ENCODE measurements at regions not wholly inside any gene's neighbourhood (a gene's known extent, or its start where the extent isn't known, plus 50 kb on each side); places are given as distances from the start of the nearest gene placed in this dataset.

DNA sequence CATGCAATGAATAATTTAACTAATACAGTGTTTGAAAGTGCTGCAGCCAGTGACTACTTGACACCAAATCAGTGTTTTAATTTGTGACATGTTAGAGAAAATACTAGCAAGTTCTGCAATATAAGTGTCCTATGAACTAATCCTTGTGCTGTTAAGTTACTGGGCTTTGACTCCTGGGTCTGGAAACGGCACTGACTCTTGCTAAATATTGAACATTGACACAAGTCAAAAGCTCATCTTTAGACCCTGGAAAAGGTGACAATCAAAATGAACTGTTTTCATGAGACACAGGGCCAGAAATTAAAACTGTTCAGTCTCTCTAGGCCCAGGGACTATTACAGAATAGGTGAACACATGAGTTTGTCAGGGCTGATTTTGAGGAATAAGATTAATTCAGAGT lies 268.1 kb downstream of the IPO8 start:
- no peak for TF ChIP-seq POU2F2 (IDR thresholded peaks at IDR 0.05; ENCODE audit: low read depth, low read length)
- no peak for TF ChIP-seq SPI1 (IDR thresholded peaks at IDR 0.05; ENCODE audit: low read depth, low read length)
- TF ChIP-seq POLR2A (IDR thresholded peaks at IDR 0.05; ENCODE audit: low read depth, low read length): no peak
- TF ChIP-seq TAF1 (IDR thresholded peaks at IDR 0.05; ENCODE audit: low read depth, low read length): no peak
- no peak for TF ChIP-seq PAX5 (IDR thresholded peaks at IDR 0.05; ENCODE audit: insufficient read depth, low read length, severe bottlenecking)
- no peak for TF ChIP-seq POLR2AphosphoS5 (IDR thresholded peaks at IDR 0.05; ENCODE audit: low read depth, low read length)
- FAIRE-seq (no peak), DNase-seq (ENCODE audit: insufficient read length, low spot score) (no peak)

DNA sequence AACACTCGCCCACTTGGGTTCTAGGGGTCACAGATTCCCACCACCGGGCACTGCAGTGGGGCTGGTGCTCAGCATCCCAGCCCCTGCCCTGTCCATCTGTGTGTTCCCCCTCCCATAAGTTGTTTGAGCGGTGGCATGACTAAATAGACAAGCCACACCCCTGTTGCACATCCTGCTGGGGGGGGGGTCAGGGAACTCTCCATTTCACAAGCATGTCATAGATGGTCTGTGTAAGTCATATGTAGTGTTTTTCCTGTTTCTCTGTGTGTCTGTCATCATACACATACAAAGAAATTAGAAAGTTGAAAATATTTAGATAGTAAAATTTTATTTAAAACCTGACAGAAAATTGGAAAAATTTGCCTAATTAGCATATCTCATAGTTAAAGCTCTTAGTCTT lies 270.2 kb downstream of the IPO8 start:
- TF ChIP-seq TAF1 (IDR thresholded peaks at IDR 0.05; ENCODE audit: low read depth, low read length) (no peak), PAX5 (IDR thresholded peaks at IDR 0.05; ENCODE audit: insufficient read depth, low read length, severe bottlenecking) (no peak), SPI1 (IDR thresholded peaks at IDR 0.05; ENCODE audit: low read depth, low read length) (no peak), POU2F2 (IDR thresholded peaks at IDR 0.05; ENCODE audit: low read depth, low read length) (no peak), POLR2AphosphoS5 (IDR thresholded peaks at IDR 0.05; ENCODE audit: low read depth, low read length) (no peak), POLR2A (IDR thresholded peaks at IDR 0.05; ENCODE audit: low read depth, low read length) (no peak)
- DNase-seq (ENCODE audit: insufficient read length, low spot score) (no peak), FAIRE-seq (no peak)

GRCh38 chr12:30423330-30423729 lies 272.3 kb downstream of the IPO8 start:
- FAIRE-seq (no peak), DNase-seq (ENCODE audit: insufficient read length, low spot score) (no peak)
- TF ChIP-seq TAF1 (IDR thresholded peaks at IDR 0.05; ENCODE audit: low read depth, low read length): no peak
- TF ChIP-seq POLR2AphosphoS5 (IDR thresholded peaks at IDR 0.05; ENCODE audit: low read depth, low read length): no peak
- TF ChIP-seq PAX5 (IDR thresholded peaks at IDR 0.05; ENCODE audit: insufficient read depth, low read length, severe bottlenecking): no peak
- no peak for TF ChIP-seq POU2F2 (IDR thresholded peaks at IDR 0.05; ENCODE audit: low read depth, low read length)
- TF ChIP-seq POLR2A (IDR thresholded peaks at IDR 0.05; ENCODE audit: low read depth, low read length): no peak
- no peak for TF ChIP-seq SPI1 (IDR thresholded peaks at IDR 0.05; ENCODE audit: low read depth, low read length)

DNA sequence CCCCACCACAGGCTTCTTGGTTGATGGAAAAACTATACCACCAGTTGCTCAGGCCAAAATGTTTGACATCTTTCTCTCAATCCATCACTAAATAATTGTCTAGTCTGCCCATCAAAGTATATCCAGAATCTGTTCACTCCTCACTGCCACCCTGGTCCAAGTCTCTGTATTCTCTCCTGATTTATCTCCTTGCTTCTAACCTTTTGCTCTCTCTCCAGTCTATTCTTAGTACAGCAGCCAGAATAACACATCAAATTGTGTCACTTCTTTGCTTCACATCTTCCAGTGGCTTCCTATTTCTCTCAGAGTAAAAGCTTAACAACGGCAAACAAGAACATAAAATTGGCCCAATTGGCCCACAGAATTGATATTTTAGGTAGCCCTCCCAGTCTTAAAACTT lies 272.8 kb downstream of the IPO8 start:
- TF ChIP-seq SPI1 (IDR thresholded peaks at IDR 0.05; ENCODE audit: low read depth, low read length): no peak
- no peak for TF ChIP-seq PAX5 (IDR thresholded peaks at IDR 0.05; ENCODE audit: insufficient read depth, low read length, severe bottlenecking)
- TF ChIP-seq POLR2A (IDR thresholded peaks at IDR 0.05; ENCODE audit: low read depth, low read length): no peak
- no peak for TF ChIP-seq POLR2AphosphoS5 (IDR thresholded peaks at IDR 0.05; ENCODE audit: low read depth, low read length)
- no peak for TF ChIP-seq TAF1 (IDR thresholded peaks at IDR 0.05; ENCODE audit: low read depth, low read length)
- TF ChIP-seq POU2F2 (IDR thresholded peaks at IDR 0.05; ENCODE audit: low read depth, low read length): no peak

GRCh38 chr12:30420561-30420960 lies 275.1 kb downstream of the IPO8 start:
- TF ChIP-seq POLR2AphosphoS5 (IDR thresholded peaks at IDR 0.05; ENCODE audit: low read depth, low read length) (no peak), SPI1 (IDR thresholded peaks at IDR 0.05; ENCODE audit: low read depth, low read length) (no peak), PAX5 (IDR thresholded peaks at IDR 0.05; ENCODE audit: insufficient read depth, low read length, severe bottlenecking) (no peak), TAF1 (IDR thresholded peaks at IDR 0.05; ENCODE audit: low read depth, low read length) (no peak), POU2F2 (IDR thresholded peaks at IDR 0.05; ENCODE audit: low read depth, low read length) (no peak), POLR2A (IDR thresholded peaks at IDR 0.05; ENCODE audit: low read depth, low read length) (no peak)
- no peak for FAIRE-seq

More for the DNA sequence above, 272.8 kb downstream of the IPO8 start:
- FAIRE-seq: no peak
- DNase-seq (ENCODE audit: insufficient read length, low spot score): no peak

GRCh38 chr12:30417697-30418231 lies 277.9 kb downstream of the IPO8 start:
- TF ChIP-seq TAF1 (IDR thresholded peaks at IDR 0.05; ENCODE audit: low read depth, low read length) (no peak), PAX5 (IDR thresholded peaks at IDR 0.05; ENCODE audit: insufficient read depth, low read length, severe bottlenecking) (no peak), POU2F2 (IDR thresholded peaks at IDR 0.05; ENCODE audit: low read depth, low read length) (no peak), POLR2AphosphoS5 (IDR thresholded peaks at IDR 0.05; ENCODE audit: low read depth, low read length) (no peak), POLR2A (IDR thresholded peaks at IDR 0.05; ENCODE audit: low read depth, low read length) (no peak), SPI1 (IDR thresholded peaks at IDR 0.05; ENCODE audit: low read depth, low read length) (no peak)
- DNase-seq (ENCODE audit: insufficient read length, low spot score) (no peak), FAIRE-seq (no peak)

More at GRCh38 chr12:30420561-30420960, 275.1 kb downstream of the IPO8 start:
- DNase-seq (ENCODE audit: insufficient read length, low spot score): no peak

- DNase-seq (ENCODE audit: insufficient read length, low spot score) (no peak), FAIRE-seq (no peak)
- no peak for TF ChIP-seq TAF1 (IDR thresholded peaks at IDR 0.05; ENCODE audit: low read depth, low read length)
- TF ChIP-seq POLR2A (IDR thresholded peaks at IDR 0.05; ENCODE audit: low read depth, low read length): no peak
Measured at GRCh38 chr12:30416631-30417030, 279.0 kb downstream of the IPO8 start.

DNA sequence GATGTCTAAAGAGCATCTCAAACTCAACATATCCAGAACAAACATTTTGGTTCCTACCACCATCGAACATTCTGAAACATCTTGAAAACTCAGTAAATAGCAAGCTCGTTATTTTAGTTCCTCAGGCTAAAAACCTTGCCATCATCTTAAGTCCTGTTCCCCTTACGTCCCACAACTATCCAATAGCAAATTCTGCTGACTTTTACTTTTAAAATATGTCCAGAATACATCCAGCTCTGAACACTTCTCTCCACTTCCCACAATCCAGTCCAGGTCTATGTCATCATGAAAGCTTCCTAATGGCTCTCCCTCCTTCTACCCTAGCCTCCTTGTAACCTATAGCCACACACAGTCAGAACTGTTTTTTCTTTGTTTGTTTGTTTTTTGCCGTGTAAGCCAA lies 279.9 kb downstream of the IPO8 start:
- TF ChIP-seq POLR2A (IDR thresholded peaks at IDR 0.05; ENCODE audit: low read depth, low read length): no peak
- no peak for TF ChIP-seq SPI1 (IDR thresholded peaks at IDR 0.05; ENCODE audit: low read depth, low read length)
- no peak for TF ChIP-seq PAX5 (IDR thresholded peaks at IDR 0.05; ENCODE audit: insufficient read depth, low read length, severe bottlenecking)
- TF ChIP-seq TAF1 (IDR thresholded peaks at IDR 0.05; ENCODE audit: low read depth, low read length): no peak
- TF ChIP-seq POU2F2 (IDR thresholded peaks at IDR 0.05; ENCODE audit: low read depth, low read length): no peak
- no peak for TF ChIP-seq POLR2AphosphoS5 (IDR thresholded peaks at IDR 0.05; ENCODE audit: low read depth, low read length)
- DNase-seq (ENCODE audit: insufficient read length, low spot score) (no peak), FAIRE-seq (no peak)

DNA sequence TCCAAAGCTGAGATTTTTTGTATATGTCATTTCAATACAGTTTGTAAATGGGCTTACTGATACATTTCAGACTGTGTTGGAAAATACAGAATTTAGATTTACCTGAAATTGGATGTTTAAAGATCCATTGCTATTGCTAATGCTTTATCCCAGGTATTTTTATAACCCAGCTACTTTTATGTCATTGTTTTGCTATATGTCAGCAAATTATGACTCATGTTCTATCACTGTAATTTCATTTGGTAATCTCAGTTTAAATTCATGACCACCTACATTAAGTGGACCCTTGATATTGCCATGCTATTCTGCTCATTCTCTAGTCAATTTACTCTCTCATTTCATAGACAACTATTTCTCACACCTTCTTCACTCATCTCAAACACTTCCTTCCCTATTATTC lies 281.2 kb downstream of the IPO8 start:
- TF ChIP-seq SPI1 (IDR thresholded peaks at IDR 0.05; ENCODE audit: low read depth, low read length) (no peak), TAF1 (IDR thresholded peaks at IDR 0.05; ENCODE audit: low read depth, low read length) (no peak), PAX5 (IDR thresholded peaks at IDR 0.05; ENCODE audit: insufficient read depth, low read length, severe bottlenecking) (no peak), POLR2A (IDR thresholded peaks at IDR 0.05; ENCODE audit: low read depth, low read length) (no peak), POU2F2 (IDR thresholded peaks at IDR 0.05; ENCODE audit: low read depth, low read length) (no peak), POLR2AphosphoS5 (IDR thresholded peaks at IDR 0.05; ENCODE audit: low read depth, low read length) (no peak)
- FAIRE-seq (no peak), DNase-seq (ENCODE audit: insufficient read length, low spot score) (no peak)

DNA sequence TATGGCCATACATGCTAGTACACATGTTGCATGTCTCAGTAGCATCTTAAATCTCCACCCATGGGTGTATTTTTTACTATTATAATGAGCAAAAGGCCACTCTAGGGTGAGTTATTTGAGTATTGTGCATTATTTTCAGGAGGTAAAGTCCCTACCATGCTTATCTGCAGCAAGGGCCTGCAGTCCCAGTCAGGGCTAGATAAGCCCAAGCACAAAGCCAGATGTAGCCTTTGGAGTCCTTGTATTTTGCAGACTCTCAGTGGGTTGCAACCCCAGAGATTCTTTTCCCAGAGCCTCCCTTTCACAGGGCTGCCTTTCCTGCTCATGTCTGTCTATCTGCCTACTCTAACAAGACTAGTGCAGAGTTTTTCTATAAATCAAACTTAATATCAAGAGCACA lies 295.3 kb downstream of the IPO8 start:
- DNase-seq (ENCODE audit: insufficient read length, low spot score) (no peak), FAIRE-seq (no peak)
- TF ChIP-seq POU2F2 (IDR thresholded peaks at IDR 0.05; ENCODE audit: low read depth, low read length) (no peak), TAF1 (IDR thresholded peaks at IDR 0.05; ENCODE audit: low read depth, low read length) (no peak), POLR2A (IDR thresholded peaks at IDR 0.05; ENCODE audit: low read depth, low read length) (no peak), SPI1 (IDR thresholded peaks at IDR 0.05; ENCODE audit: low read depth, low read length) (no peak), PAX5 (IDR thresholded peaks at IDR 0.05; ENCODE audit: insufficient read depth, low read length, severe bottlenecking) (no peak), POLR2AphosphoS5 (IDR thresholded peaks at IDR 0.05; ENCODE audit: low read depth, low read length) (no peak)

Data from GM12891 (cell line).